GM23248 (cell line): ENCODE measurements at regions not wholly inside any gene's neighbourhood (a gene's known extent, or its start where the extent isn't known, plus 50 kb on each side); places are given as distances from the start of the nearest gene placed in this dataset.

Experiments used
- DNase-seq: peaks from one replicate; pipeline ENCODE4 v3.0.0-alpha.2; 2015
- H2AFZ ChIP-seq: fragments of 200-600 bp; sonication (generic); 2 replicates; pipeline ENCODE4 v1.6.1; 2016; ENCODE audit warnings: antibody characterized with exemption
- H3F3A ChIP-seq: fragments of 200-600 bp; sonication (generic); 2 replicates; pipeline ENCODE4 v1.6.1; 2016; ENCODE audit warnings: mild to moderate bottlenecking, antibody characterized with exemption, mixed run types; ENCODE audit not compliant: insufficient read depth
- H3K27ac ChIP-seq: fragments of 200-600 bp; sonication (generic); 2 replicates; pipeline ENCODE4 v1.5.1; 2016; ENCODE audit warnings: mild to moderate bottlenecking
- H3K27me3 ChIP-seq: fragments of 200-600 bp; sonication (generic); replicated peaks from 2 replicates; pipeline ENCODE4 v1.6.1; 2016; ENCODE audit warnings: mild to moderate bottlenecking; ENCODE audit not compliant: insufficient read depth
- H3K36me3 ChIP-seq: fragments of 200-600 bp; sonication (generic); 2 replicates; pipeline ENCODE4 v1.6.1; 2016; ENCODE audit warnings: low read depth, mild to moderate bottlenecking
- H3K4me1 ChIP-seq: fragments of 200-600 bp; sonication (generic); 2 replicates; pipeline ENCODE4 v1.6.1; 2016; ENCODE audit warnings: mild to moderate bottlenecking; ENCODE audit not compliant: insufficient read depth
- H3K4me2 ChIP-seq: fragments of 200-600 bp; sonication (generic); one replicate; pipeline ENCODE4 v1.6.1; 2016; ENCODE audit warnings: mild to moderate bottlenecking; ENCODE audit not compliant: unreplicated experiment
- H3K4me3 ChIP-seq: fragments of 200-600 bp; sonication (generic); 2 replicates; pipeline ENCODE4 v1.5.1; 2016; ENCODE audit warnings: mild to moderate bottlenecking
- H3K79me2 ChIP-seq: fragments of 200-600 bp; sonication (generic); 2 replicates; pipeline ENCODE4 v1.6.1; 2016; ENCODE audit warnings: mild to moderate bottlenecking; ENCODE audit not compliant: insufficient read depth
- H3K9ac ChIP-seq: fragments of 200-600 bp; sonication (generic); 2 replicates; pipeline ENCODE4 v1.6.1; 2016; ENCODE audit warnings: mild to moderate bottlenecking
- H3K9me2 ChIP-seq: fragments of 200-600 bp; sonication (generic); 2 replicates; pipeline ENCODE4 v1.6.1; 2016; ENCODE audit warnings: mixed run types, mild to moderate bottlenecking, moderate library complexity; ENCODE audit not compliant: insufficient read depth
- H3K9me3 ChIP-seq: fragments of 200-600 bp; sonication (generic); one replicate; pipeline ENCODE4 v1.6.1; 2017; ENCODE audit warnings: low read depth
- H4K20me1 ChIP-seq: fragments of 200-600 bp; sonication (generic); 2 replicates; pipeline ENCODE4 v1.6.0; 2016; ENCODE audit not compliant: insufficient read depth
- EZH2 ChIP-seq: fragments of 200-600 bp; sonication (generic); IDR thresholded peaks from 2 replicates; pipeline ENCODE4 v1.6.1; 2018; ENCODE audit warnings: antibody characterized with exemption, mild to moderate bottlenecking; ENCODE audit not compliant: insufficient read depth, poor library complexity, severe bottlenecking
- EZH2phosphoT487 ChIP-seq: fragments of 200-600 bp; sonication (generic); IDR thresholded peaks from 2 replicates; pipeline ENCODE4 v1.6.1; 2018; ENCODE audit warnings: antibody characterized with exemption, moderate library complexity, mild to moderate bottlenecking, low read depth; ENCODE audit not compliant: insufficient read depth
- WGBS, 2 experiments: methylation state at CpG; one replicate each; pipeline ENCODE4 v1.1.6; 2015 to 2017; ENCODE audit warnings: low lambda C conversion rate in 2 of 2, low coverage in 1 of 2; ENCODE audit errors: missing lambda C conversion rate in 2 of 2; 5-methylcytosine and 5-hydroxymethylcytosine counted together
- in situ Hi-C: fragments of 300-500 bp; cut with MboI; formaldehyde crosslinking; loops from 2 replicates; pipeline ENCODE4 v1.15.0; 2020

DNA sequence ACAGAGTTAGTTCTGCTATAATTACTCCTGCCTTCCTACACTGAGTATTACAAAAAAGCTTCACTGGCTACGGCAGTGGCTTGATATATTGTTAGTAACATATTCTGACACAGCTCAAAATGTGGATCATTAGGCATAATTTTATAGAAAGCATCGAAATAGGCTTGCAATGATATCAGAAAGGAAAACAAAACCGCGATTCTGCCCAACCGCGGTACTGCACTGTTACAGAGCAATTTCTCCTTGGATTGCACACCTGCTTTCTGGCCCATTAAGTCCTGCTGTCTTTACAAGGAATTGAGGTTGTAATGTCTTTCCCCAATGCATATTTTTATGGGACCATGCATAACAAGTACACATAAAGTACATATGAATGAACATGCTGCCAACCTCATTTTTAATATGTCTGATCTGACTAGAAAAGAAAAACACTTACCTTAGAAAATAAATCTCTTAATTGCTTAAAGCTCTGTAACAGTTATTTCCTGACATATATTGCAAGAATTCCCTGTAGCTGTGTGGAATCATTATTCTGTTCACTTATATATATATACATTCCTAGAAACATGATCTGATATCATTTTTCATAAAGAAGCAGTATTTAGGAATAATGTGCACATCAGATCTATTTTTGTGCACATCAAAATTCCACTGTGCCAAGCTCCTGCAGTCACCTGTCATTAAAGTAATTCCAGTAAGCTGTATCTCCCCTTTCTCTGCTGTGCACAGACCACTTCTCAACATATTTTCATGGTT lies 763.9 kb downstream of the HACE1 start:
- no peak for TF ChIP-seq EZH2
- no peak for TF ChIP-seq EZH2phosphoT487
- Histone ChIP-seq H3K27me3 (no peaks in the 10 kb centered on the region), H3K4me3 (no peak overlapping the region), H3F3A (no peaks in the 10 kb centered on the region), H3K9ac (no peak overlapping the region), H3K9me2 (no peaks in the 10 kb centered on the region), H3K79me2 (no peaks in the 10 kb centered on the region), H3K4me2 (no peak overlapping the region), H3K36me3 (no peaks in the 10 kb centered on the region), H3K4me1 (no peaks in the 10 kb centered on the region), H2AFZ (no peak overlapping the region), H3K27ac (no peak overlapping the region), H4K20me1 (no peaks in the 10 kb centered on the region), H3K9me3 (no peaks in the 10 kb centered on the region)
- DNase-seq: no peak
- in situ Hi-C loops: no loop called here
- WGBS, 2 experiments: 61 to 68% methylated on average over 6 of the region's 6 CpGs

DNA sequence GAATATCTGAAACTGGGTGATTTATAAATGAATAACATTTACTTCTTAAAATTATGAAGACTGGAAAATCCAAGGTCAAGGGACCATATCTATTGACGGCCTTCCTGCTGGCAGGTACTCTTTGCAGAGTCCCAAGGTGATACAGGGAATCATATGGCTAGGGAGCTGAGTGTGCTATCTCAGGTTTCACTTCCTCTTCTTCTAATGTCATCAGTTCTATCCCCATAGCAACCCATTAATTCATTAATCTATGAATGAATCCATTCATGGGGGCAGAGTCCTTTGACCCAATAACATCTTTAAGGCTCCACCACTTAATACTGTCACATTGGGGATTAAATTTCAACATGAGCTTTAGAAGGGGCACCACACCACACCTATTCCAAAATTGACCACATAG lies 772.0 kb downstream of the HACE1 start:
- WGBS, 2 experiments: 4% methylated on average over 1 of the region's 1 CpG
- Histone ChIP-seq H2AFZ (no peak overlapping the region), H3F3A (no peaks in the 10 kb centered on the region), H3K4me2 (no peak overlapping the region), H4K20me1 (no peaks in the 10 kb centered on the region), H3K4me3 (no peak overlapping the region), H3K79me2 (no peaks in the 10 kb centered on the region), H3K27me3 (no peaks in the 10 kb centered on the region), H3K4me1 (no peaks in the 10 kb centered on the region), H3K36me3 (no peaks in the 10 kb centered on the region), H3K9me2 (no peaks in the 10 kb centered on the region), H3K9ac (no peak overlapping the region), H3K27ac (no peak overlapping the region), H3K9me3 (no peaks in the 10 kb centered on the region)
- DNase-seq: no peak
- TF ChIP-seq EZH2phosphoT487 (no peak), EZH2 (no peak)
- in situ Hi-C loops: no loop called here

DNA sequence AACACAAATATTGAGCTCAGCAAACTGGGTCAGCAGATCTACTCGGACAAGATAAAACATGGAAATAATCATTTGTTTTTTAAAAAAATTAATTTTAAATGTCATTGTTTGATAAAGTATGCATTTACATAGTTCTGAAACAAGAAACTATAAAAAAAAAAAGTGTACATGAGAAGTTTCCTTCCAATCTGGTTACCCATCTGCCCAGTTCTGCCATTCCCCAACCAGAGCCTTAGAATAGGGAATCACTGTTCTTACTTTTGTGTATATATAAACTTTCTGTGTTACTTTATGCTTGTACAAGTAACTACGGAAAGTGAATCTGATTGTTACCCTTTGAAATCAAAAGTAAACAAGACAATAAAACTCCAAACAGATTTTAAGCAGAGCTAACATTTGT lies 791.4 kb downstream of the HACE1 start:
- H3K79me2 ChIP-seq: no peaks in the 10 kb centered on the region
- H3K27ac ChIP-seq: no peak overlapping the region
- no peaks in the 10 kb centered on the region for H4K20me1 ChIP-seq
- no peak overlapping the region for H2AFZ ChIP-seq
- TF ChIP-seq EZH2 (no peak), EZH2phosphoT487 (no peak)
- no peak overlapping the region for H3K9ac ChIP-seq
- DNase-seq: no peak
- H3K4me3 ChIP-seq: no peak overlapping the region
- WGBS, 2 experiments: 38 to 40% methylated on average over 2 of the region's 2 CpGs
- no peaks in the 10 kb centered on the region for H3K27me3 ChIP-seq
- no peaks in the 10 kb centered on the region for H3F3A ChIP-seq
- H3K36me3 ChIP-seq: no peaks in the 10 kb centered on the region
- in situ Hi-C loops: no loop called here
- no peak overlapping the region for H3K4me2 ChIP-seq
- H3K9me3 ChIP-seq: peaks cover 3% of the 10 kb centered on the region
- H3K4me1 ChIP-seq: no peaks in the 10 kb centered on the region
- H3K9me2 ChIP-seq: no peaks in the 10 kb centered on the region

DNA sequence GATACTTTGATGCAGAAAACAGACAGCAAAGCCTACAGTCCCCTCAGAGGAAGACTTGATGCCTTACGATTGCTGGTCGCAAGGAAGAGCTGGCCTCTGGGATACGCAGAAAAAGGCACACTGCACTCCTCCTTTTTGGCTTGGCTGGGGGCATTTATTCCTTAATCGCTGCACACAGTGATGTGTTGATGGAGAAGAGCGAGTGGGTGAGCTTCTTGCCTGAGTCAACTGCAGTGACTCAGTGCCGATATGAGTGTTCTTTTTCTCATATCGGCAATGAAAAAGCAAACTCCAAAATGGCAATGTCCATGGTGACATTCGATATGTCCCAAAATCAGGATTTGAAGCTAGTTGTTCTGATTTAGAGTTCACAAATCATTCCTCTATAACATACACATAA lies 794.8 kb downstream of the HACE1 start:
- no peak for DNase-seq
- no peak overlapping the region for H2AFZ ChIP-seq
- H3K27me3 ChIP-seq: no peaks in the 10 kb centered on the region
- H3K79me2 ChIP-seq: no peaks in the 10 kb centered on the region
- TF ChIP-seq EZH2 (no peak), EZH2phosphoT487 (no peak)
- H3K9me3 ChIP-seq: peaks cover 3% of the 10 kb centered on the region
- H3K27ac ChIP-seq: no peak overlapping the region
- no peak overlapping the region for H3K4me3 ChIP-seq
- H3K9me2 ChIP-seq: no peaks in the 10 kb centered on the region
- no peak overlapping the region for H3K4me2 ChIP-seq
- no peak overlapping the region for H3K9ac ChIP-seq
- in situ Hi-C loops: no loop called here
- no peaks in the 10 kb centered on the region for H4K20me1 ChIP-seq
- H3K4me1 ChIP-seq: no peaks in the 10 kb centered on the region
- no peaks in the 10 kb centered on the region for H3K36me3 ChIP-seq
- 26 to 35% methylated on average over 8 of the region's 8 CpGs for WGBS, 2 experiments
- no peaks in the 10 kb centered on the region for H3F3A ChIP-seq
